HuH-7 (cell line): ENCODE measurements at regions not wholly inside any gene's neighbourhood (a gene's known extent, or its start where the extent isn't known, plus 50 kb on each side); places are given as distances from the start of the nearest gene placed in this dataset.
"Not testable (repeated sequence)": the region's sequence is repeated elsewhere in the genome, so short reads cannot be mapped to it uniquely, and the experiment has no call there.

Source experiments
- DNase-seq: peaks from one replicate; pipeline ENCODE4 v3.0.0; 2011; ENCODE audit warnings: low spot score

DNA sequence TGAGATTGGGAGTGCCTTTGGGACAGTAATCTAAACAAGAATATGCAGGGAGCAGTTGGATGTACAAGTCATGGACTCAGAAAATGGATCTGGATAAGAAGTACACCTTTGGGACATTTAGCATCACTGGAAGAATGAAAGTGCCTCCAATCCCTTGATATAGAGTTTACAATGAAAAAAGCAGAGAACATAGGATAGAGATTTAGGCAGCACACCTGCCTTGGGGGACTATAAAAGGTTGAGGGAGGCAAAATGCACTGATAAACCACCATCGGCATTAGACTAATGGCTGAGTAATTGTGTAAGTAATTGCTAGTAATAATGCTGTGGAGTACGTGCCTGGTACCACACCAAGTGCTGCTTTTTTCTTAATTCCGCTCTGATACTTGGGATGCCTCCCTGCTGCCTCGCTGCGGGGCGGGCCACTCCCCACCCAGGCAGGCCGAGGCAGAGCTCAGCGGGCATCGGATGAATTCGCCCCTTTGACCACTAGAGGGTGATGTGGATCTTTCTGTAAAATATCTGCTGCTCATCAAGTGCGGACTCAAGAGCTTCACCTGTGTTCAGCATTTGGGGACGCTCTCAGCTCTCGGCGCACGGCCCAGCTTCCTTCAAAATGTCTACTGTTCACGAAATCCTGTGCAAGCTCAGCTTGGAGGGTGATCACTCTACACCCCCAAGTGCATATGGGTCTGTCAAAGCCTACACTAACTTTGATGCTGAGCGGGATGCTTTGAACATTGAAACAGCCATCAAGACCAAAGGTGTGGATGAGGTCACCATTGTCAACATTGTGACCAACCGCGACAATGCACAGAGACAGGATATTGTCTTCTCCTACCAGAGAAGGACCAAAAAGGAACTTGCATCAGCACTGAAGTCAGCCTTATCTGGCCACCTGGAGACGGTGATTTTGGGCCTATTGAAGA, 99.9 kb downstream of the ANKRD18B start:
- peak; percentile 51 for DNase-seq

DNA sequence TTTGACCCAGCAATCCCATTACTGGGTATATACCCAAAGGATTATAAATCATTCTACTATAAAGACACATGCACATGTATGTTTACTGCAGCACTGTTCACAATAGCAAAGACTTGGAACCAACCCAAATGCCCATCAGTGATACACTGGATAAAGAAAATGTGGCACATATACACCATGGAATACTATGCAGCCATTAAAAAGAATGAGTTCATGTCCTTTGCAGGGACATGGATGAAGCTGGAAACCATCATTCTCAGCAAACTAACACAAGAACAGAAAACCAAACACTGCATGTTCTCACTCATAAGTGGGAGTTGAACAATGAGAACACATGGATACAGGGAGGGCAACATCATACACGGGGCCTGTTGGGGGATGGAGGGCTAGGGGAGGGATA, 104.3 kb downstream of the ANKRD18B start:
- DNase-seq = not testable (repeated sequence)

- no peak for DNase-seq
Observed at GRCh38 chr9:33628865-33629410, 104.9 kb downstream of the ANKRD18B start.

DNA sequence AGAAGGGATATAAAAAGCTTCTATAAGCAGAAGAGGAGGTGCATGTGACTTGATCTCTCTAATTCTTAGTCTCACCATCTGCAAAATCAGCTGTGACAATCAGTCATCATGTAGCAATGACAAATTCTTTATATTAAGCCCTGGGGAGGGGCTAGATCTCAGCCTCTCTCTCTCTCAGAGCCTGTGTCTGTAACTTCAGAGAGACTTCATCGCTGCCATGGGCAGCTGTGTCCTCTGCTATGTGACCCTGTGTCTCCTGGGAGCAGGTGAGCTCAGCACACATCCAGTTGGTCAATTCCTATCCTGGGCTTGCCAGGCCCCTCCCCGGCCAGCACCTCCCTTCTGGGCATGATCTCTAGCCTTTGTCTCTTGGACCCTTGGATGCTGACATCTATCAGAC, 109.6 kb downstream of the ANKRD18B start:
- no peak for DNase-seq

- no peak for DNase-seq
Observed at GRCh38 chr9:33637881-33638280, 113.8 kb downstream of the ANKRD18B start.

GRCh38 chr9:33638391-33638915, 114.4 kb downstream of the ANKRD18B start:
- DNase-seq = no peak

- no peak for DNase-seq
Observed at GRCh38 chr9:33645706-33646105, 121.7 kb downstream of the ANKRD18B start.

DNA sequence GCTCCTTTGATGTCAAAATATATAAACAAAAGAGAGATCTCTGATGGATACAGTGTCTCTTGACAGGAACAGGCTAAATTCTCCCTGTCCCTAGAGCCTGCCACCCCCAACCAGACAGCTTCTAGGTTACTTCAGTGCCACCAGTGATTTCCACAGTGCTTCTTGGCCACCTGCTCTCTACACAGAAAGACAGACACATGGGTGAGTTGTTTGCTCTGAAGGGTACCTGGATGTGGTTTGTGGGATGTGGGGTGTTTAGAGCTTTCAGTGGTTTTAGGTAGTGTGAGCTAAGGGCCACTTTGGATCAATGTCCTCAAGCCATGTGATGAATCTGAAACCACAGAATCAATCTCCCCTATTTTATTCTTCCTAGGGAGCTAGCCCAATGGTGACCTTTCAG, 125.4 kb downstream of the ANKRD18B start:
- DNase-seq = no peak

DNA sequence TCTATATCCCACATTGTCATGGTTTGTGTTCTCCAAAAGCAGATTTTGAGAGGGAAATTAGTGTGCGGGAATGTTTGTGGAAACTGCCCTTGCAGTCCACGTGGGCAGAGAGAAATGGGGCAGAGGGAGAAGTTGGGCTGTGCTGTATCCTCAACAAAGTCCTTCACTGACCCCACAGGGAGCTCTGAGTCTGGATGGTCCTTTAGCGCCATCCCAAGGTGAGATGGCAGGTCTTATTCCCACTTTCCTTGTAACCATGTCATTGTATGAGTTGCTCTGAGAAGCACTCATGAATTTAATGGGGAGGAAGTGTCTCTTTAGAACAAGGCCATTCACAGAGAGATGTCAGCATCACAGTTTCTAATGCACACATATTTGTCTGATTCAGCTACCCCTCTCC, 127.1 kb downstream of the ANKRD18B start:
- no peak for DNase-seq

DNA sequence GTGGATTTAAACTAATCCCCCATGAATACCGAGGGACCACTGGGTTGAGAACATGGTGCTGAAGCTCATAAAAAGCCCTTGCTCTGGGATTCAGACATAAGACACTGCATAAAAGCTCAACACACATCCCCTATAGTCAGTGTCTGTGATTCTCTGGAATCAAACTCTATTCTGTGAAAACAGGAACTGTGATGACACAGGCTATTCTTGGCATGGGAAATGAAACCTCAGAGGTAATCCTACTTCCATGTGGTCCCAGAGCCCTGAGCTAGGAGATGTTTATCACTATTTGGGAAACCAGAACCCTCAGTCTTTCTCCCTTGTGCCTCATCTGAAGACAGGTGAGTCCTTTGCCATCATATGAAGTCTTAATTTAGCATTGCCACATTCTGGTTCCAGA, 135.4 kb upstream of the PRSS3 start:
- no peak for DNase-seq

DNA sequence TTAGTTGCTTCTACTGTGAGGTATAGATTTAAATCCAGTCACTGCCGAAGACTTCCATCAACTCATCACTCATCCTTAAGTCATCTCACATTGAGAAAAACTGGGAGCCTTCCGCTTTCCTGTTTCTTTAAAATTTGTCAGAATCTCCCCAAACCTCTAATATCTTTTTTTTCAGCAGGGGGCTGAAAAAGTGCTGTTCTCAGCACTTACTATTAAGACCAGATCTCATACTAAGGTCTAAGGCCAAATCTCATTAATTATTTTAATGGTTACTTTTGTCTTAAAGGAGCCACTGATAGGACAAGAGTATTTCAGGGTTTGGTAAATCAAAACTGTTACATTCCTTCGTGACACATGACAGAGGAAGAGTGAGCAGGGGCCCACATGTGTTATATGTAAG, 134.6 kb upstream of the PRSS3 start:
- DNase-seq = no peak

DNA sequence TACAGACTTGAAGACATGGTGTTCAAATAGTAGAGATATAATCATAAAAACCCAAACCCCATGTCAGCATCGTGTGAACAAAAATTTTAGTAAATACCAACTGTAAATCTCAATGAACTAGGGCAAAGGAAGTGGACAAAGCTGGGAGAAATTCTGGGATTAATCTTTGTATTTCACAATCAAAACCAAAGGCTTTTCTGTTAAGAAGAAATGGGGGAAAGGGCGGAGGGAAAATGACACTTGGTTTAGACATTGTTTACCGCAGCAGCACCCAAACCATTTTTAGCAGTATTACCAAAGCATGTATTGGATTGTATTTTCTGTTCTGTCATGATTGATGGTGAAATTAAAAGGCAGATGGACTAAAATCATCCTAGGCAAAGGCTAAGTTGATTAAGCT, 134.2 kb upstream of the PRSS3 start:
- no peak for DNase-seq

DNA sequence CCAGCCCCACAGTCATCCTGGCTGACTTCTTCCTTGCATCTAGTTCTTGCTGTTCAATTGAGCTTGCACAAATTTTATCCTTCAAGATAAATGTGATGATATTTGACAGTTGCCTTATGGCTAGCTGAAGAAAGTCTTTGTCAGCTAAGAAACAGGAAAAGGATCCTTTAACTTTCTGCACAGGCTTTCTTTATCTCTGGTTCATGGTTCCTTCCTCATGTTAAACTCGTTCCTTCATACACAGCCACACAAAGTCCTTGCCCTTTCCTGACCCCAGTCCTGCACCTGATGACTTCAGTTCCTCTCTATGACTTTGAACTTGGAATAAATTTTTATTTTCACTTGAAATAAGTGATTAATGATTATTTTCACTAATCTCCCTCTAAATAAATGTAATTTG, 132.5 kb upstream of the PRSS3 start:
- DNase-seq = no peak

GRCh38 chr9:33676194-33676745, 119.1 kb upstream of the PRSS3 start:
- DNase-seq = not testable (repeated sequence)

- peak; percentile 12 for DNase-seq
Observed at GRCh38 chr9:33676746-33677505, 118.4 kb upstream of the PRSS3 start.

DNA sequence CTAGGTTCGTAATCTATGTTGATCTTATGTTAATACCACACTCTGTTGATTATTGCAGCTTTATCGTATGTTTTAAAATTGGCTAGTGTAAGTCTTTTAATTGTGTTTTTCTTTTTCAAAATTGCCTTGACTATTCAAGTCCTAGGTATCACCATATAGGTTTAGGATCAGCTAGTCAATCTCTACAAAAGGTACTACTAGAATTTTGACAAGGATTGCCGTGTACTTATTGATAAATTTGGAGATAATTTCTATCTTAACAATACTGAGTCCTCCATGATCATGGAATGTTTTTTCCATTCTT, 117.9 kb upstream of the PRSS3 start:
- DNase-seq = no peak

- DNase-seq = no peak
Observed at GRCh38 chr9:33677961-33678360, 117.4 kb upstream of the PRSS3 start.

DNA sequence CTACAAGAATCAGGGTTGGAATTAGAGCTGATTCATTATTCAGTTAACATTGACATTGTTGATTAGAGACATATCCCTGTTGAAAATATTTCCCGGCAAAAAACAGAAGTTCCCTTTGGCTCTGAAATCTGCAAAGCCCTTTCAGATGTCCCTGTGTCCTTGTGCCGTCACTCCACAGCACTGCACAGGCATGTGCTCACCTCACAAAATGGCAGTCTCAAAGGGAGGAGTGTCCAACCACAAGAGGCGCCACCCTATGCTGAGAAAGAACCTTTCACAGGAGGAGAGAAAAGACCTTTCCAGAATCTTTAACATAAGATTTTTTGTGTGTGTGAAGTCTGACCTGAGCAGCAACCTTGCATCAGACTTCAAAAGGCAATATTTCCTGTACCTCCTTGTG, 112.8 kb upstream of the PRSS3 start:
- DNase-seq = no peak

DNA sequence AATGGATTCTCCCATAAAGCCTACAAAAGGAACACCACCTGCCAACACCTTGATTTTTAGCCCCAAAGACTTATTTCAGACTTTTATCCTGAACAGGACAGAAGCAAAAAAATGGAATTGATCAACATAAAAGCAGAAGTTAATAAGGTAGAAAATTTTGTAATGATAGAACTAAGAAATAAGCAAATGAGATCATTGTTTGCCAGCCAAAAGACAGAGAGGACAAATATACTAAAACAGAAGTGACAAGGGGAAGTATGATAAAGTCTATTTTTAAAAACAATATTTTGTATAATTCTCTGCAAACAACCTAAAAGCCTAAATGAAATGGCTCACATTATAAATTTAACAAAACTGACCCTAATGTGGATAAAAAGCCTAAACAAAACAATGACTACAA, 110.5 kb upstream of the PRSS3 start:
- DNase-seq = no peak

DNA sequence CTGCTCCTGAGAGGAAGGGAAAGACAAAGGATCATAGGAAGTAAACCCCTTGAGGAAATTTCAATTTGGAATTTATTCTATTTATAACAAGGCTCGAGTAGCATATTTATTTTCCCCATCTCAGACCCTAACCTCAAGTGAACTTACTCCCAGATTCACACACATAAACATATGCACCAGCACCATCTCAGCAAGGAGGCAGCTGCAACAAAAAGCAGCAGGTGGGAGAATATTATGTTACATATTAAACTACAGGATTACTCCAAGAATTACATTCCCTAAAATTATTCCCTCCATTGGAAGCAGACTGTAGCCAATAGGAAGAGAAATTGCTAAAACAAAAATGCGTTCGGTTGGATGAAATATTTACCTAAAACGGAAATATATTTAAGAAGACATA, 108.4 kb upstream of the PRSS3 start:
- no peak for DNase-seq

DNA sequence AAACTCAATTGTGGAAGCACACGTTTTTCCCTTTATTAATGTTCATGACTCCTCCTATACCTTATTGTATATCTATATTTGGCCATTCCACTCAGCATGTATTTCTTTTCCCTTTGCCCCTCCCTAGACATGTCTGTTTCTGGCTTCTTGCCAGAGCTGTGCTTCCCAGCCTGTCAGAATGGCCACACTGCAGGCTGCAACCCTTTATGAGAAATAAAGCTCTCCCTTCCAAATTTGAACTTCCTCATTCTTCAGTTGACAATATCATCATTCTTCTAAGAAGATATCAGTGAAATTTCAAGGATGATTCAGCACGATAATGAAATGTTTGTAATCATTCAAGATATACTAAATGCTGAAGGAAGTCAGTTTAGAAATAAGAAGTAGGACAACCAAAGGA, 107.6 kb upstream of the PRSS3 start:
- no peak for DNase-seq

DNA sequence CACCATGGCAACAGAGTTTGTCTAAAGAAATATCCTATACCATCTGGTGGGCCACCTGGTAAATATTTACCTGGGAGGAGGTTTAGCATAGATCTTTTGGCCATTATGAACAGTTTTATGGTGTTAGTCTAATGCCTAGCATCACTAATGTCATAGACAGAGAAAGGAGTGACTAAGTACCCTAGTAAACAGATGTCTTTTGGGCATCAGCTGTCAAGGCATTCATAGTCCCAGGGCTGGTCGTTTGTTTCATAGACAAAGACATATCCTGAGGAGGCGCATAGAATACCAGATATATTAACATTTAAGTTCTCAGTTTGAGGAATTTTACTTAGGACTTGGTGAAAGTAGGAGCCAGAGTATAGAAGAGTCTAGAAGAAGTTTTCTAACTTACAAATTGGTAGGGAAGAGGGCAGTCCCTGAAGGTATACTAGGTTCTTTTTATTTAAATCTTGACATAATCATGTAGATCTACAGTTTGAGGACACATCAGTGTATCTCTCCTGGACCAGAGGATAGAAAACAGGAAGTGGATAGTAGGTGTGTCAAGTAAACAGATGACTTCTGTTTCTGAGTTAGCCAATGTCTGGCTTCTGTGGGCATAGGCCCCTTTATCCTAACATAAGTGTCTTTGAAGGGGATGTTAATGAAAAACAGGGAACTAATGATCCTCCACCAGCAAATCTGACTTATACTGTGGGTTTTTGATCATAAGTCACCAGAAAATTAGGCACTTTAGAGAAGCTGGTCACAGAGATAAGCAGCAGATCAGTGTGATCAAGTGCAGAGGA, 105.0 kb upstream of the PRSS3 start:
- DNase-seq = no peak
